BE2C (cell line): ENCODE measurements at regions not wholly inside any gene's neighbourhood (a gene's known extent, or its start where the extent isn't known, plus 50 kb on each side); places are given as distances from the start of the nearest gene placed in this dataset.
"Not testable (repeated sequence)": the region's sequence is repeated elsewhere in the genome, so short reads cannot be mapped to it uniquely, and the experiment has no call there.

Experiments
- DNase-seq: peaks from one replicate; pipeline ENCODE4 v3.0.0-alpha.2; 2020
- H3K27me3 ChIP-seq: fragments of 250-450 bp; sonication (Bioruptor Pico); 2 replicates; pipeline ENCODE4 v1.5.1; 2020; ENCODE audit warnings: mild to moderate bottlenecking
- H3K36me3 ChIP-seq: fragments of 250-450 bp; sonication (Bioruptor Pico); 2 replicates; pipeline ENCODE4 v1.5.1; 2020; ENCODE audit warnings: mild to moderate bottlenecking
- H3K4me1 ChIP-seq: fragments of 250-450 bp; sonication (Bioruptor Pico); 2 replicates; pipeline ENCODE4 v1.5.1; 2020
- H3K4me3 ChIP-seq: 2 replicates; pipeline ENCODE4 v1.5.1; 2011; ENCODE audit warnings: low read depth, low read length
- H3K9me3 ChIP-seq: fragments of 250-450 bp; sonication (Bioruptor Pico); 2 replicates; pipeline ENCODE4 v1.5.1; 2020
- TF ChIP-seq, protein P1 (sequence below): IDR thresholded peaks from 2 replicates; pipeline ENCODE4 v1.5.1; 2012; ENCODE audit warnings: mild to moderate bottlenecking, low read depth, low read length

DNA sequence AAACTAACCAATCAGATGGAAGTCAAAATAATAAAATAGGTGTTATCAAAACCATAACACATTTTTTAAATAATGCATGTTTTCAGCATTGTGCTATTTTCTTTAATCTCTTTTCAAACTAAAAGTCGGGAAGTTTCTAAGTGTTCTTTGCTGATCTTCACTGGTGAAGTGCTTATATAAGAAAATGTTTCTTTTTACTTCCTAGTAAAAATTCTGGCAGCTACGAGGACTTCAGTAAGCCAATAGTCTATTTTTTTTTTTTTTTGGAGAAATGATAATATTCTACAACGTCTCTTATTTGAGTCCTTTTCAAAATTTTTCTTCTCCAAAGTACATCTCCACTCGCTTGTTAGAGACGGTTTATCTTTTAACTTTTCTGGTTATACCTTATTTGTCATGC is 448.0 kb downstream of the SLC6A15 start:
- Histone ChIP-seq H3K9me3 (no peaks in the 10 kb centered on the region), H3K27me3 (no peaks in the 10 kb centered on the region), H3K4me1 (no peaks in the 10 kb centered on the region), H3K4me3 (no peak overlapping the region), H3K36me3 (no peaks in the 10 kb centered on the region)
- DNase-seq: no peak
- TF ChIP-seq, protein P1, sequence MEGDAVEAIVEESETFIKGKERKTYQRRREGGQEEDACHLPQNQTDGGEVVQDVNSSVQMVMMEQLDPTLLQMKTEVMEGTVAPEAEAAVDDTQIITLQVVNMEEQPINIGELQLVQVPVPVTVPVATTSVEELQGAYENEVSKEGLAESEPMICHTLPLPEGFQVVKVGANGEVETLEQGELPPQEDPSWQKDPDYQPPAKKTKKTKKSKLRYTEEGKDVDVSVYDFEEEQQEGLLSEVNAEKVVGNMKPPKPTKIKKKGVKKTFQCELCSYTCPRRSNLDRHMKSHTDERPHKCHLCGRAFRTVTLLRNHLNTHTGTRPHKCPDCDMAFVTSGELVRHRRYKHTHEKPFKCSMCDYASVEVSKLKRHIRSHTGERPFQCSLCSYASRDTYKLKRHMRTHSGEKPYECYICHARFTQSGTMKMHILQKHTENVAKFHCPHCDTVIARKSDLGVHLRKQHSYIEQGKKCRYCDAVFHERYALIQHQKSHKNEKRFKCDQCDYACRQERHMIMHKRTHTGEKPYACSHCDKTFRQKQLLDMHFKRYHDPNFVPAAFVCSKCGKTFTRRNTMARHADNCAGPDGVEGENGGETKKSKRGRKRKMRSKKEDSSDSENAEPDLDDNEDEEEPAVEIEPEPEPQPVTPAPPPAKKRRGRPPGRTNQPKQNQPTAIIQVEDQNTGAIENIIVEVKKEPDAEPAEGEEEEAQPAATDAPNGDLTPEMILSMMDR: no peak

DNA sequence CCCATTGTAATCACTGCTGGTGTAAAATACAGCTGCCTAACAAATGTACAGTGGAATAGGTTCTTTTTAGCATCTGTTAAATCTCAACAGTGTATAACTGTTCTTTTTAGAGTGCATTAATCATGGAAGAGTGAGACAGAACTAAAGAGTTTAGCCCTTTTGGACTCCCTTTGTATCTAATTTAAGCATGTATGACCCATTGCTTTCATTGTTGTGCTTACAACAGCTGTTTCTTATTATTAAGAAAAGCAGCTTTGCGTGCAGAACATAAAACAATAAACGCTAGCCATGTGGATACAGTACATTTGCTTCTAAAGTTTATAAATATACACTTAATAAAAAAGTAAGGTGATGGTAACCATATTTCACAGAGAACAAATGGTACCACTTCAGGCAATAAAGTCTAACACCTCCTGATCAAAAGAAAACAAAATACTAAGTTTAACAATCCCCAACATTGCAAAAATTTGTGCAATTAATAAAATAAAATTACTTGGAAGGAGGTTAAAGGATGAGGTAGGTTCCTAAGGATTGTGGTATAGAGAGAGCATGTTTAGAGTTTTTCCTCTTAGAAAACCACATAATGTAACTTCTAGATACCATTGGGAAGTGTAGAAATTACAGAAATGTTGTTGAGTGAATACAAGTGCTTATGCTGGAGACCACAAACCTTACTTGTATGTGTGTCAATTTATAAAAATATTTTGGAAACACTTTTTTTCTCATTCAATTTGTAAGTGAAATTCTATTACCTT is 448.7 kb downstream of the SLC6A15 start:
- Histone ChIP-seq H3K36me3 (no peaks in the 10 kb centered on the region), H3K9me3 (no peaks in the 10 kb centered on the region), H3K4me1 (no peaks in the 10 kb centered on the region), H3K27me3 (no peaks in the 10 kb centered on the region), H3K4me3 (no peak overlapping the region)
- no peak for DNase-seq
- TF ChIP-seq, protein P1: no peak

DNA sequence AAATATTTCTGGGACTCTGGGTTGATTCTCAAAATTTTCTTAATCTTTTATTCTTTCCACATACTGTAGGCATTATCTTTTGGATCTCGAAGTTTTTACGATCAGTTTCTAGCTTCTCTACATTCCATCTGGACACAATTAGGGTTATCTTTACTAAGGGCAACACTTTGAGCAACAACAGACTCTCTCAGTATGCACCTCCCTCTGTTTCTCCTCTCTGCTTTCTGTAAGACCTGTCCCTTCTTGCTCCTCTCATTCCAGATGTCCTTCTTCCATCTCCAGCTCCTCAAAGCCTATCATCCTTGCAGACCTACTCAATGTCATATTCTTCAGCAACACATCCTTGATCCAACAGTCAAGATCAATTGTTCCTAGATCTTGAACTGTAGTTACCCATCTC is 457.0 kb downstream of the SLC6A15 start:
- H3K9me3 ChIP-seq: no peaks in the 10 kb centered on the region
- H3K4me1 ChIP-seq: no peaks in the 10 kb centered on the region
- TF ChIP-seq, protein P1: no peak
- no peaks in the 10 kb centered on the region for H3K36me3 ChIP-seq
- H3K4me3 ChIP-seq: no peak overlapping the region
- H3K27me3 ChIP-seq: no peaks in the 10 kb centered on the region
- DNase-seq: no peak

DNA sequence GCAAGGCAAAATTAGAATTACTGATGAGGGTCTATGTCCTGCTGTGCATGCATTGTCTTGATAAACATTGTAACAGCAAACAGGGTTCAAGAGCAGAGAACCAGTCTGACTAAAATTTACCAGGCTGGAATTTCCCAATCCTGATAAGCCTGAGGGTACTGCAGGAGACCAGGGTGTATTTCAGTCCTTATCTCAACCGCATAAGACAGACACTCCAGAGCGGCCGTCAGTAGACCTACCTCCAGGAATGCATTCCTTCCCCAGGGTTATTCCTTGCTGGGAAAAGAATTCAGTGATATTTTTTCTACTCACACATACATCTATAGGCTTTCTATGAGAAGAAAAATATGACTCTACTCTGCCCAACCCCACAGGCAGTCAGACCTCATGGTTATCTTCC is 466.1 kb downstream of the SLC6A15 start:
- H3K4me1 ChIP-seq, H3K27me3 ChIP-seq, DNase-seq, H3K36me3 ChIP-seq, H3K4me3 ChIP-seq, H3K9me3 ChIP-seq: not testable (repeated sequence)

DNA sequence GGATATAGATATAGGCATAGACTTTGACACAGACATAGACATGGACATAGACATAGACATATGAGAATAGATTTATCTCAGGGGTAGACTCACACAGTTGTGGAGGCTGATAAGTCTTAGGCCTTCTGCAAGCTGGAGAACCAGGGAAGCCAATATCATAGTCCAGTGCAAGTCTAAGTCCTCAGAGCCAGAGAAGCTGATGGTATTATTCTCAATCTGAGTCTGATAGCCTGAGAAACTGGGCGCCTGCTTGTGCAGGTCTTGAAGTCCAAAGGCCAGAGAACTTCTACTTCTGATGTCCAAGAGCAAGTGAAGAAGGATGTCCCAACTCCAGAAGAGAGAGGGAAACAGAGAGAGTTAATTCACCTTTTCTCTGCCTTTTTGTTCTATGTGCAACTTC is 476.5 kb downstream of the SLC6A15 start:
- Histone ChIP-seq H3K4me1 (no peaks in the 10 kb centered on the region), H3K36me3 (no peaks in the 10 kb centered on the region), H3K27me3 (no peaks in the 10 kb centered on the region), H3K9me3 (no peaks in the 10 kb centered on the region), H3K4me3 (no peak overlapping the region)
- no peak for DNase-seq
- TF ChIP-seq, protein P1: no peak

DNA sequence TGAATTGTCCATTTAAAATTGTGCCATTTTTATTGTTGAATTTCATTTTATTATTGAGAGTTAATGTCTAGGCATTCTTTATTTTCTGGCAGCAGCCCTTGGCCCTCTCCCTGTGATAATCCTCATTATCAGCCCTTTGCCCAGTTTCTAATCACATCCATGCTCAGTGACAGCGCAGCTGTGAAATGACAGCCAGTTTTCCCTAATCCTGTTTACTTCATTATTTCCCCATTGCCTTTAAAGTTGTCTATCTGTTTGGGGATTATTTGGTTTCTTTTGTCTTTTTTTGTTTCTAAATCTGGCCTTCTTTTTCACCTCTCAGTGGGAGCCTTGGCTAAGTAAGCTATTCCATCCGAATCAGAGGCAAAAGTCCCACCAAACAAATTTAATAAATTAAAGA is 476.9 kb downstream of the SLC6A15 start:
- no peak for DNase-seq
- TF ChIP-seq, protein P1: no peak
- no peaks in the 10 kb centered on the region for H3K9me3 ChIP-seq

DNA sequence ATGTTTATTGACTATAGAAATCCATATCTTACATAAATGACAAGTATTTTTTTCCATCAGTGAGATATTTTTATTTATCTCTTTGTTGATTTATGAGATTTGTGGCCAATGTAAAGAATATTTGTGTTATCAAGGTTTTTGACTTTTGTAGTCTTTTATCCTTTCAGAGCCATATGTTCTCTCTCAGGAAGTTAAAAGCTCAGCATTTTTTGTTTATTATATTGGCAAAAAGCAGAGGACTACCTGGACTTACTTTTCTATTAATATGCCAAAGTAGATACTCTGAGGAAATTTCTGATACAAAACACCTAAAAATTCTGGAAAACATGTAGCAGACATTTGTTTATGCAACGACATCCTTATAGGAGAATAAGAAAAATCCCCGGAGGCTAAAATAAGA is 490.3 kb downstream of the SLC6A15 start:
- TF ChIP-seq, protein P1: no peak
- Histone ChIP-seq H3K36me3 (no peaks in the 10 kb centered on the region), H3K9me3 (no peaks in the 10 kb centered on the region), H3K27me3 (no peaks in the 10 kb centered on the region), H3K4me1 (no peaks in the 10 kb centered on the region), H3K4me3 (no peak overlapping the region)
- DNase-seq: no peak

More for the DNA sequence above, 476.9 kb downstream of the SLC6A15 start:
- no peak overlapping the region for H3K4me3 ChIP-seq
- no peaks in the 10 kb centered on the region for H3K36me3 ChIP-seq
- no peaks in the 10 kb centered on the region for H3K4me1 ChIP-seq
- H3K27me3 ChIP-seq: no peaks in the 10 kb centered on the region
